G401 (cell line): ENCODE measurements at regions not wholly inside any gene's neighbourhood (a gene's known extent, or its start where the extent isn't known, plus 50 kb on each side); places are given as distances from the start of the nearest gene placed in this dataset.

Experiments used
- DNase-seq: peaks from one replicate; pipeline ENCODE4 v3.0.0-alpha.2; 2015; ENCODE audit warnings: low spot score
- in situ Hi-C: cut with HindIII; loops from 2 replicates; pipeline ENCODE4 v1.10.0; 2016; ENCODE audit warnings: low sequenced_read_pairs, mixed read lengths

GRCh38 chr7:130937830-130938229 is 203.8 kb upstream of the KLF14 start:
- no peak for DNase-seq
- in situ Hi-C loops: no loop called here

GRCh38 chr7:130938661-130939060 is 204.7 kb upstream of the KLF14 start:
- in situ Hi-C loops: no loop called here
- no peak for DNase-seq

- peak; percentile 67 for DNase-seq
- in situ Hi-C loops: no loop called here
Observed at GRCh38 chr7:130939321-130940095, 205.5 kb upstream of the KLF14 start.

- in situ Hi-C loops: no loop called here
- DNase-seq: no peak
Observed at GRCh38 chr7:130940326-130940725, 206.3 kb upstream of the KLF14 start.

GRCh38 chr7:130940907-130941306 is 206.9 kb upstream of the KLF14 start:
- DNase-seq: no peak

GRCh38 chr7:130941322-130942210 is 207.6 kb upstream of the KLF14 start:
- in situ Hi-C loops: no loop called here

More at GRCh38 chr7:130940907-130941306, 206.9 kb upstream of the KLF14 start:
- in situ Hi-C loops: no loop called here

GRCh38 chr7:130942211-130942964 is 208.4 kb upstream of the KLF14 start:
- no peak for DNase-seq
- in situ Hi-C loops: no loop called here

More at GRCh38 chr7:130941322-130942210, 207.6 kb upstream of the KLF14 start:
- DNase-seq: no peak

GRCh38 chr7:130943336-130943901 is 209.4 kb upstream of the KLF14 start:
- in situ Hi-C loops: no loop called here
- DNase-seq: no peak

- no peak for DNase-seq
- in situ Hi-C loops: no loop called here
Observed at GRCh38 chr7:130943981-130944380, 210.0 kb upstream of the KLF14 start.

- DNase-seq: no peak
- in situ Hi-C loops: no loop called here
Observed at GRCh38 chr7:130944997-130945396, 211.0 kb upstream of the KLF14 start.

- in situ Hi-C loops: no loop called here
- DNase-seq: no peak
Observed at GRCh38 chr7:130945411-130945811, 211.4 kb upstream of the KLF14 start.

- in situ Hi-C loops: no loop called here
- no peak for DNase-seq
Observed at GRCh38 chr7:130946114-130946513, 212.1 kb upstream of the KLF14 start.

GRCh38 chr7:130947792-130948580 is 214.0 kb upstream of the KLF14 start:
- in situ Hi-C loops: no loop called here
- DNase-seq: no peak

GRCh38 chr7:130948822-130949221 is 214.8 kb upstream of the KLF14 start:
- in situ Hi-C loops: no loop called here

GRCh38 chr7:130949550-130949949 is 215.5 kb upstream of the KLF14 start:
- DNase-seq: no peak
- in situ Hi-C loops: no loop called here

More at GRCh38 chr7:130948822-130949221, 214.8 kb upstream of the KLF14 start:
- DNase-seq: no peak

- in situ Hi-C loops: no loop called here
- no peak for DNase-seq
Observed at GRCh38 chr7:130950054-130950453, 216.0 kb upstream of the KLF14 start.

- in situ Hi-C loops: no loop called here
- no peak for DNase-seq
Observed at GRCh38 chr7:130950741-130951140, 216.7 kb upstream of the KLF14 start.

GRCh38 chr7:130951303-130951975 is 217.4 kb upstream of the KLF14 start:
- DNase-seq: no peak
- in situ Hi-C loops: no loop called here
